K562 (cell line): ENCODE measurements at regions not wholly inside any gene's neighbourhood (a gene's known extent, or its start where the extent isn't known, plus 50 kb on each side); places are given as distances from the start of the nearest gene placed in this dataset.

Experiments
- ATAC-seq: fragments of 200-7000 bp; cut with Tn5 transposase; 3 replicates; pipeline ENCODE4 v1.9.1; 2020; ENCODE audit warnings: moderate library complexity
- BruUV-seq: library from RNA; stranded (reverse); fragments of 400-500 nt; replicated peaks from 2 replicates; lab custom pipeline; 2021; lab: Mats Ljungman, UMichigan
- CTCF ChIA-PET: fragments of 300-600 bp; formaldehyde crosslinking; extraction: SDS; loops from one replicate; lab custom pipeline; 2021; ENCODE audit warnings: low intra/inter-chr PET ratio; lab: Yijun Ruan, JAX
- POLR2A ChIA-PET: fragments of 300-600, 350-650 bp; sonication (Branson Sonifier 250); formaldehyde crosslinking; extraction: SDS; loops from one replicate; lab custom pipeline; 2021; ENCODE audit warnings: antibody characterized with exemption, inconsistent platforms; lab: Yijun Ruan, JAX
- DNase-seq, 4 experiments: peaks; one replicate each; pipeline versions ENCODE4 v3.0.0 to v3.0.0-alpha.2; 2011 to 2018; ENCODE audit warnings: low spot score in 3 of 4, mixed read lengths in 3 of 4; ENCODE audit errors: extremely low read depth in 1 of 4
- FAIRE-seq: peaks from 2 replicates; lab custom pipeline; 2011; peaks lifted over from hg19 to GRCh38; lab: Jason Lieb, UNC
- H2AFZ ChIP-seq: 2 replicates; pipeline ENCODE4 v1.6.0; 2011; ENCODE audit warnings: low read depth, low read length, control low read depth, inconsistent platforms
- H3K27ac ChIP-seq: fragments of 200-600 bp; 3 replicates; pipeline ENCODE4 v1.8.0; 2011; ENCODE audit warnings: low read depth, mild to moderate bottlenecking, control low read depth, inconsistent platforms, low read length, moderate library complexity, mixed read lengths; ENCODE audit errors: extremely low read depth
- H3K27me3 ChIP-seq, 2 experiments: fragments of 300-600 bp in 1 of 2; 2 replicates in 1 of 2; 3 replicates in 1 of 2; pipeline versions ENCODE4 v1.6.0 to v1.8.0; 2011; ENCODE audit warnings: inconsistent platforms in 2 of 2, low read length in 2 of 2, mild to moderate bottlenecking in 1 of 2, mixed read lengths in 1 of 2, moderate library complexity in 1 of 2; ENCODE audit not compliant: control insufficient read depth in 2 of 2, insufficient read depth in 2 of 2
- H3K36me3 ChIP-seq: fragments of 300-600 bp; 3 replicates; pipeline ENCODE4 v1.8.0; 2011; ENCODE audit warnings: mild to moderate bottlenecking, low read length, inconsistent platforms; ENCODE audit not compliant: control insufficient read depth, insufficient read depth
- H3K4me1 ChIP-seq, 2 experiments: fragments of 200-600 bp in 1 of 2; replicated peaks in 1 of 2; 2 replicates in 1 of 2; 3 replicates in 1 of 2; pipeline versions ENCODE4 v1.5.1 to v1.8.0; 2011; ENCODE audit warnings: inconsistent platforms in 2 of 2, low read length in 2 of 2, mild to moderate bottlenecking in 1 of 2, mixed read lengths in 1 of 2, moderate library complexity in 1 of 2; ENCODE audit not compliant: control insufficient read depth in 2 of 2, insufficient read depth in 2 of 2
- H3K4me2 ChIP-seq: 2 replicates; pipeline ENCODE4 v1.6.1; 2011; ENCODE audit warnings: low read length, control low read depth, inconsistent platforms, mixed read lengths; ENCODE audit not compliant: insufficient read depth
- H3K4me3 ChIP-seq: fragments of 200-600 bp; sonication (generic), shearing (Covaris generic); 2 replicates; pipeline ENCODE4 v1.5.1; 2016; ENCODE audit warnings: control low read depth, inconsistent platforms
- H3K79me2 ChIP-seq: fragments of 200-600 bp; 3 replicates; pipeline ENCODE4 v1.8.0; 2011; ENCODE audit warnings: low read length, inconsistent platforms; ENCODE audit not compliant: control insufficient read depth, insufficient read depth
- H3K9ac ChIP-seq, 2 experiments: 2 replicates each; pipeline versions ENCODE4 v1.6.0 to v1.6.1; 2011; ENCODE audit warnings: low read depth in 2 of 2, low read length in 2 of 2, control low read depth in 1 of 2, inconsistent platforms in 1 of 2, mild to moderate bottlenecking in 1 of 2, mixed read lengths in 1 of 2; ENCODE audit not compliant: insufficient read depth in 1 of 2
- H3K9me1 ChIP-seq: one replicate; pipeline ENCODE4 v1.6.0; 2011; ENCODE audit warnings: inconsistent platforms, mild to moderate bottlenecking, low read length, moderate library complexity; ENCODE audit not compliant: control insufficient read depth, insufficient read depth
- H3K9me3 ChIP-seq: replicated peaks from 2 replicates; pipeline ENCODE4 v1.5.1; 2011; ENCODE audit warnings: low read depth, low read length, inconsistent platforms; ENCODE audit not compliant: control insufficient read depth, insufficient read depth
- H4K20me1 ChIP-seq: replicated peaks from 2 replicates; pipeline ENCODE4 v1.6.1; 2011; ENCODE audit warnings: low read length, inconsistent platforms, mixed read lengths; ENCODE audit not compliant: control insufficient read depth, insufficient read depth
- EP300 ChIP-seq: IDR thresholded peaks from 2 replicates; pipeline ENCODE4 v1.6.1; 2012; ENCODE audit warnings: low read length, improper control_type of control experiment
- FOS ChIP-seq: IDR thresholded peaks from 3 replicates; pipeline ENCODE4 v1.6.1; 2011; ENCODE audit not compliant: insufficient read length; ENCODE audit errors: extremely low read depth
- KDM2B ChIP-seq: fragments of 250-450 bp; sonication (Bioruptor Pico); IDR thresholded peaks from 2 replicates; pipeline ENCODE4 v1.8.0; 2021; ENCODE audit warnings: mild to moderate bottlenecking, moderate library complexity
- MBD2 ChIP-seq: sonication (generic); IDR thresholded peaks from 2 replicates; pipeline ENCODE4 v1.6.1; 2016; ENCODE audit warnings: low read depth, borderline replicate concordance
- MLX ChIP-seq, 2 experiments: fragments of 450-650 bp in 1 of 2; sonication (generic) in 1 of 2; formaldehyde crosslinking; conservative IDR thresholded peaks; 2 replicates each; pipeline versions ENCODE4 v1.4.0 to v1.8.1; 2020 to 2022; ENCODE audit warnings: mild to moderate bottlenecking in 1 of 2, missing genetic modification reagents in 1 of 2
- MXI1 ChIP-seq: IDR thresholded peaks from 2 replicates; pipeline ENCODE4 v1.6.1; 2011; ENCODE audit warnings: low read depth, mild to moderate bottlenecking, improper control_type of control experiment, low read length
- SLC30A9 ChIP-seq: fragments of 250-450 bp; sonication (Bioruptor Pico); IDR thresholded peaks from 2 replicates; pipeline ENCODE4 v1.8.0; 2022; ENCODE audit warnings: mild to moderate bottlenecking, moderate library complexity
- SMARCB1 ChIP-seq: IDR thresholded peaks from 2 replicates; pipeline ENCODE4 v1.6.1; 2011; ENCODE audit warnings: improper control_type of control experiment, low read depth; ENCODE audit not compliant: insufficient read length
- SNRNP70 ChIP-seq: fragments of 200-400 bp; formaldehyde crosslinking; optimal IDR thresholded peaks from 2 replicates; pipeline ENCODE3; 2017; ENCODE audit warnings: low read depth, low read length
- TFAM ChIP-seq: fragments of 250-450 bp; sonication (Bioruptor Pico); conservative IDR thresholded peaks from 2 replicates; pipeline ENCODE4 v1.5.0; 2021; ENCODE audit warnings: mild to moderate bottlenecking, moderate library complexity
- XRCC5 ChIP-seq: fragments of 200-400 bp; formaldehyde crosslinking; IDR thresholded peaks from 2 replicates; pipeline ENCODE4 v1.6.1; 2017; ENCODE audit warnings: low read depth, mild to moderate bottlenecking, low read length
- ZNF124 ChIP-seq: sonication (generic); formaldehyde crosslinking; IDR thresholded peaks from 2 replicates; pipeline ENCODE4 v1.8.1; 2022; ENCODE audit warnings: missing genetic modification reagents
- ZNF274 ChIP-seq: IDR thresholded peaks from 2 replicates; pipeline ENCODE4 v1.6.1; 2011; ENCODE audit warnings: low read depth, mild to moderate bottlenecking, low read length, moderate library complexity, borderline replicate concordance
- ZNF280B ChIP-seq: fragments of 250-450 bp; sonication (Bioruptor Pico); IDR thresholded peaks from 2 replicates; pipeline ENCODE4 v1.5.1; 2021; ENCODE audit warnings: mild to moderate bottlenecking
- ZNF347 ChIP-seq: fragments of 450-650 bp; formaldehyde crosslinking; IDR thresholded peaks from 2 replicates; pipeline ENCODE4 v1.4.0; 2020; ENCODE audit warnings: low read depth, mild to moderate bottlenecking, moderate library complexity
- in situ Hi-C: fragments of 300-500 bp; cut with MboI; formaldehyde crosslinking; loops from 4 replicates; pipeline ENCODE4 v1.15.0; 2018; ENCODE audit warnings: inconsistent platforms, mixed read lengths
- intact Hi-C: fragments of 100-400 bp; cut with micrococcal nuclease; formaldehyde crosslinking; loops from 2 replicates; pipeline ENCODE4 v1.14.2; 2022

GRCh38 chr5:57613741-57614140 is 131.1 kb upstream of the ACTBL2 start:
- TF ChIP-seq ZNF124 (CRISPR knock-in tag) (no peak), KDM2B (CRISPR knock-in tag) (no peak), FOS (no peak), MLX (CRISPR knock-in tag; conservative IDR thresholded peaks at IDR 0.05) (no peak), MBD2 (no peak), SMARCB1 (no peak), EP300 (no peak), ZNF280B (no peak), XRCC5 (no peak), TFAM (CRISPR knock-in tag) (no peak), SLC30A9 (CRISPR knock-in tag) (no peak), SNRNP70 (no peak), ZNF347 (no peak), ZNF274 (no peak), MXI1 (no peak)
- in situ Hi-C loops = no loop called here

More at GRCh38 chr5:57613741-57614140, 131.1 kb upstream of the ACTBL2 start:
- no peaks in the 10 kb centered on the region for H3K79me2 ChIP-seq
- no TSS peak for BruUV-seq
- no peaks in the 10 kb centered on the region for H4K20me1 ChIP-seq
- H3K4me3 ChIP-seq = no peak overlapping the region
- no peaks in the 10 kb centered on the region for H3K4me1 ChIP-seq
- no peaks in the 10 kb centered on the region for H3K36me3 ChIP-seq
- intact Hi-C loops = no loop called here
- no peaks in the 10 kb centered on the region for H3K9me1 ChIP-seq
- peak; percentile 29 for FAIRE-seq
- ATAC-seq = no peak
- H3K9me3 ChIP-seq = no peaks in the 10 kb centered on the region
- no peak overlapping the region for H2AFZ ChIP-seq
- no peaks in the 10 kb centered on the region for H3K27me3 ChIP-seq
- ChIA-PET POLR2A (no interaction called here), CTCF (interaction anchor here (0.7 kb wide), 1 partner anchor 15 kb away, joined by 3 read pairs; no protein-coding TSS in a partner anchor)
- H3K9ac ChIP-seq = no peak overlapping the region
- H3K4me2 ChIP-seq = no peak overlapping the region
- H3K27ac ChIP-seq = no peak overlapping the region
- no peak for DNase-seq
